Upper lobe of left lung (tissue), 4 donors: ENCODE measurements at regions not wholly inside any gene's neighbourhood (a gene's known extent, or its start where the extent isn't known, plus 50 kb on each side); places are given as distances from the start of the nearest gene placed in this dataset.

ENCODE experiments used
- POLR2A ChIP-seq, 4 donors: fragments of 450-650 bp; IDR thresholded peaks; one replicate each; pipeline ENCODE4 v1.5.1; 2016 to 2017; ENCODE audit warnings: antibody characterized with exemption in 4 of 4, mild to moderate bottlenecking in 2 of 4
- POLR2AphosphoS5 ChIP-seq, 2 donors: sonication (generic); formaldehyde crosslinking; IDR thresholded peaks; one replicate each; pipeline ENCODE4 v1.5.1; 2017; ENCODE audit warnings: antibody characterized with exemption in 2 of 2
- TF ChIP-seq, protein P1 (sequence below), 6 experiments: fragments of 450-650 bp in 4 of 6; fragments of 200-600 bp in 2 of 6; sonication (generic) in 2 of 6; IDR thresholded peaks; one replicate each; pipeline ENCODE4 v1.5.1; 2016 to 2019; ENCODE audit warnings: antibody characterized with exemption in 6 of 6

- TF ChIP-seq, protein P1, sequence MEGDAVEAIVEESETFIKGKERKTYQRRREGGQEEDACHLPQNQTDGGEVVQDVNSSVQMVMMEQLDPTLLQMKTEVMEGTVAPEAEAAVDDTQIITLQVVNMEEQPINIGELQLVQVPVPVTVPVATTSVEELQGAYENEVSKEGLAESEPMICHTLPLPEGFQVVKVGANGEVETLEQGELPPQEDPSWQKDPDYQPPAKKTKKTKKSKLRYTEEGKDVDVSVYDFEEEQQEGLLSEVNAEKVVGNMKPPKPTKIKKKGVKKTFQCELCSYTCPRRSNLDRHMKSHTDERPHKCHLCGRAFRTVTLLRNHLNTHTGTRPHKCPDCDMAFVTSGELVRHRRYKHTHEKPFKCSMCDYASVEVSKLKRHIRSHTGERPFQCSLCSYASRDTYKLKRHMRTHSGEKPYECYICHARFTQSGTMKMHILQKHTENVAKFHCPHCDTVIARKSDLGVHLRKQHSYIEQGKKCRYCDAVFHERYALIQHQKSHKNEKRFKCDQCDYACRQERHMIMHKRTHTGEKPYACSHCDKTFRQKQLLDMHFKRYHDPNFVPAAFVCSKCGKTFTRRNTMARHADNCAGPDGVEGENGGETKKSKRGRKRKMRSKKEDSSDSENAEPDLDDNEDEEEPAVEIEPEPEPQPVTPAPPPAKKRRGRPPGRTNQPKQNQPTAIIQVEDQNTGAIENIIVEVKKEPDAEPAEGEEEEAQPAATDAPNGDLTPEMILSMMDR (IDR thresholded peaks at IDR 0.05): peak; percentile 15 to 52 (median 38)
- TF ChIP-seq POLR2AphosphoS5 (IDR thresholded peaks at IDR 0.05) (no peak), POLR2A (IDR thresholded peaks at IDR 0.05) (no peak)
Measured at GRCh38 chr13:60335531-60335930, 61.5 kb upstream of the TDRD3 start.
